T-helper 22 cell (primary cell): ENCODE measurements at regions not wholly inside any gene's neighbourhood (a gene's known extent, or its start where the extent isn't known, plus 50 kb on each side); places are given as distances from the start of the nearest gene placed in this dataset.
"Not testable (repeated sequence)": the region's sequence is repeated elsewhere in the genome, so short reads cannot be mapped to it uniquely, and the experiment has no call there.

Source experiments
- DNase-seq: peaks from one replicate; pipeline ENCODE4 v3.0.0-alpha.2; 2020; ENCODE audit warnings: low read depth

DNA sequence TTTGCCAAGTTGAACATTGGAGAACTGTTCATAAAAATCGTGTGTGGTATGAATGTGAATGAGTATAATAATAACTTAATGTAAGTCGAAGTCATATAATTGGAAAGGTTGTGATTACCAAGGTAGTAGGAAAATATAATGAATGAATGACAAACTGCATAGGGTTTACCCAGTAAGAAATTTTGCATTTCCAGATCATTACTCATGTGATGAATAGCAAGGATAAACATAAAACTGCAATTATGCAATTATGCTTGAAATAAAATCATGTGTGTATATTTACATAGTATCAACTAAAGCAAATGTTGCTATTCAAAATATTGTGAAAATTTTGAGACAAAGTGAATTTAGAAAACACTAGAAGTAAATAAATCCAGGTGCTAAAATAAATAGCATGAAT lies 1108.7 kb upstream of the TMEFF2 start:
- DNase-seq, result no peak

DNA sequence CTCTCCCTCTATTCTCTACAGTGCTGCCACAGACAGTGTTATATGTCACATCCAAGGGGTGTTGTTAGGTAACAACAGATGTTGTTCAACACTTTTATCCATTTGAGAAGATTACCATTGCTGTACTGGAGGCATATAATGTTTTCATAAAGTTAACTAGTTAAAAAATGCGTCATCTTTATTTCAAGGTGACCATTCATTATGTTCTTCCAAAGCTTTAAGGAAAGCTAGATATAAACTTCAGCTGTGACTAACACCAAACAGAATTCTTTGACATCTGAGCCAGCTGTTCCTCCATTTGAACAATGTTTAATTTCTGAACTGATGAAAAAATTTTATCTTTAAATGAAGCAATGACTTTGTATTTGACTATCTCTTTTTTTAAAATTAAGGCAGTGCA lies 1099.6 kb upstream of the TMEFF2 start:
- no peak for DNase-seq

DNA sequence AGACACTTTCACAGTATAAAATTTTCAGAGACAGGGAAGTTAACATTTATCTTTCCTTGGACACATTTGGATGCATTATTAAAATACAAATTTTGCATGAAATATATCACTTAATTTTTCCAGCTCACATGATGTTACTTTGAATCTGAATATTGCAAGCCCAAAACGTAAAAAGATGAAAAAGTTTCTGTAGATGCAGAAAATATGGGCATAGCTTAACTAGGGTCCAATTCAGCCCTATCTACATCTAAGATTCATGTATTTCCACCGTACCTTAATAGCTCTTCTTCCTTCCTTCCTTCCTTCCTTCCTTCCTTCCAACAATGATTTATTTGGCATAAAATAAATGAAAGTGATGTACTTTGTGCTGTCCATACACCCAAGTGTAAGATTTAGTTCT lies 1084.6 kb upstream of the TMEFF2 start:
- DNase-seq, result no peak

DNA sequence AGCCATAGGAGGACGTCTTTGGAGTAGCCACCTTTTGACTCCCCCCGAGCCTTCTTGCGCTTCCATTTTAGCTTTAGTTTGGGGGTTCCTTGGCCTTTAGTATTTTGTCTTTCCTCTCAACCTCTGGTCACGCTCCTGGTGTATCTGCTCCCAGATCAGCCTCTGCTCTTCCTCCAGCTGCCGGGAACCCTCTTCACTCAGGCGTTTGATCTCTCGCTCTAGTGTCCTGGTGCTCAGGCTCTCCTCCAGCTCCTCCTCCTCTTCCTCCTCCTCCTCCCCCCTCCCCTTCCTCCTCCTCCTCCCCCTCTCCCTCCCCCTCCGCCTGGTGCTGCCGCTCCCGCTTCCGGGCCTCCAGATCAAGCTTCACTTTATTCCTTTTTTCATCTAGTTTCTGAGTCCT lies 1082.3 kb upstream of the TMEFF2 start:
- no peak for DNase-seq

DNA sequence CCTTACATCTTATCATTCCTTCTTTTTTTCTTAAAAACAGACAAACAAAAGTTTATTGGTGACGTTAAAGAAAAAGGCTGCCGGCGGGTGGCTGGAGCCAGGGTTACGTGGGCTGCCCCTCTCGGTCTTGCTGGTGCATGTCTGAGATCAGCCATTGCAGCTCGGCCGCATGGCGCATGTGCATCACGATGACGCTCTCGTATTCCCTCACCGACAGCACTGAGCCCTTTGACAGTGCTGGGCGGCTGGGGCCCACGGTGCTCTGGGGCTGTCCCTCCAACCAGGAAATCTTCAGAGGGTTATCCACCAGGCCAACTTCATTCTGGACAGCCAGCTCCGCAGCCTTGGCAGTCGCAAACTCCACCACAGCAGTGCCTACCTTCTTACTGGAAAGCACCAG lies 1081.8 kb upstream of the TMEFF2 start:
- no peak for DNase-seq

DNA sequence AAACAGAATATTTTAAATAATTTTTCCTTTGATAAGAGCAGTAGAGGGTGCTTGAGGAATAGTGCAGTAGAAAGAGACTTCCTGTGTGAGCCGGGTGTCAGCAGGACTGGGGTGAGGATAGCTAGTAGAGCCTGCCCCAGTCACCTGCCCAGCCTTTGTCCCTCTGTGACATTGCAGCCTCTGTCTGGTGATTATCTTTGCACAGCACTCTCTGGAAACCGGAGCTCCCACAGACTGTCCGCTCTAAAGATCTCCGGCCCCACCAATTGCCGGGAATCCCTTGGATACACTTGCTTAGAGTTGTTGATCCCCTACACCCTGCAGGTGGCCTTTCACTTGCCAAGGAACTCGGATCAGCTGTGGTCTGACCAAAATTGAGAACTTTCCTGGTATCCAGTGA lies 1081.3 kb upstream of the TMEFF2 start:
- no peak for DNase-seq

DNA sequence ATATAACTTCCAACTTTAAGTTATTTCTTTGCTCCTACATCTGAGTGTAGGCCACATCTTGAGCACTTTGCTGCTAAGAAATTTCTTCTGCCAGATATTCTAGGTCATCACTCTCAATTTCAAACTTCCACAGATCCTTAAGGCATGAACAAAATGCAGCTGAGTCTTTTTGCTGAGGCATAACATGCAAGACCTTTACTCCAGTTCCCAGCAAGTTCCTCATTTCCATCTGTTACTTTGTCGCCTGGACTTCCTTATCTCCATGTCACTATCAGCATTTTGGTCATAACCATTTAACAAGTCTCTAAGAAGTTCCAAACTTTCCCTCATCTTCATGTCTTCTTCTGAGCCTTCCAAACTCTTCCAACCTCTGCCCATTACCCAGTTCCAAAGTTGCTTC lies 1077.3 kb upstream of the TMEFF2 start:
- DNase-seq, result no peak

DNA sequence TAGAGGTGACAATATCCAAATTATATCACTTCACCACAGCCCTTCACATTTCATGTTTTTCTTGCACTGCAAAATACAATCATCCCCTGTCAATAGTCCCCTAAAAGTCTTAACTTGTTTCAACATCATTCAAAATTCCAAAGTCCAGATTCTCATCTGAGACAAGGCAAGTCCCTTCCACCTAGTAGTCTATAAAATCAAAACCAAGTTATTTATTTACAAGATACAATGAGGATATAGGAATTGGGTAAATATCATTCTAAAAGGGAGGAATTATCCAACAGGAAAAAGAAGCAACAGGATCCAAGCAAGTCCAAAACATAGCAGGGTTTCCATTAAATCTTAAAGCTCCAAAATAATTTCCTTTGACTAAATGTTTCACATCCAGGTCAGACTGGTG lies 1076.1 kb upstream of the TMEFF2 start:
- no peak for DNase-seq

DNA sequence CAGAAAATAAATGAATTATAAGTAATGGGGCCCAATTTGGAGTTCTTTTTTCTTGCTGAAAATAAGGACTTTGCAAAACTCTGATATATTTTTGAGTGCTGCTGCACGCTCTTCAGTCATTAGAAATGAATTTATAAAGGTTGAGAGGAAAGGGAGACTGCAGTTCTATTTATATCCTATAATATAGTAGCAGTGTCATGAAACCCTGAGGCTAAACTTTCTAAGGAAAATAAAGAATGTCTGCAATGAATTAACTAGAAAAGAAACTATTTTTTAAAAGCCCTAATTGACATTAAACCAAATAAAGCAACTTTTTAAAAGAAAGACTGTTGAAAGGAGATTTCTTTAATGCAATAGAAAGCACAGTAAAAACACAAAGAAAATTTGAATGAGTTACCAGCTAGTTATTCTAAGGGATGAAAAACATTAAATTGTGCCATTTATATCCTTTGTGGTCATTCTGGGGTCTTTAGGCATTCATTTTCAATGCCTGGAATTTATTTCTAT lies 1072.8 kb upstream of the TMEFF2 start:
- no peak for DNase-seq

DNA sequence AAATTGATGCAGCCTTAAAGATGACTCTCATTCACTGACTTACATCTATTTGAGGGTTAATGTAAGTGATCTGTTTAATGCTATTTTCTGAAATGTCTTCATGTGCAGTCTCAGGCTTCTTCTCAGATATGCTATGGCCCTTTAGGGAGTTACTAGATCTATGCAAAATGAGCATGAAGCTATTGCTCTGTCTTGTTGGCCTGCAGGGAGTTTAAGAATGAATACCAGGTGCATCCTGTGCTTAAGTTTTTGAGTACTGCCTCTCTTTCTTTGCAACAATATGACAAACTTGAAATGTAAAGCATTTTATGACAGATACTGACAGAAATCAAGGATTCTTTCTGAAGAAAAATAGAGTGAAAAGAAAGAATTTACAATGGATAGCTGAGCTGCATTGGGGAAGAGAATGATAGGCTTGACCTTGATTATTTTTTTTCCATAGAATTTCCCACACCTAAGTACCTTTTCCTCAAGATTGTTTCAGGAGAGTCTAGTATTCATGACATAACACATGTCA lies 1058.3 kb upstream of the TMEFF2 start:
- DNase-seq, result no peak

DNA sequence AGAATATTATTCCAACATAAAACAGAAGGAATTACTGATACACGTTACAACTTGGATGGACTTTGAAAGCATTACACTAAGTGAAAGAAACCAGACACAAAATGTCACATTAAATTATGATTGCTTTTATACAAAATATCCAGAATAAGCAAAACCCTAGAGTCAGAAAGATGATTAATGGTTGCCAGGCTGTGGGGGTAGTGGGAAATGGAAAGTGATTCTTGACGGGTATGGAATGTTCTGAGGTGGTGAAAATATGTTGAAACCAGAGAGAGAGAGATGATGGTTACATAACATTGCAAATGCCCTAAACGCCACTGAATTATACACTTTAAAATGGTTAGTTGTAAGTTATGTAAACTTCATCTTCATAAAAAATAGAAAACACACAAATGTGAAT lies 1057.2 kb upstream of the TMEFF2 start:
- DNase-seq, result no peak

DNA sequence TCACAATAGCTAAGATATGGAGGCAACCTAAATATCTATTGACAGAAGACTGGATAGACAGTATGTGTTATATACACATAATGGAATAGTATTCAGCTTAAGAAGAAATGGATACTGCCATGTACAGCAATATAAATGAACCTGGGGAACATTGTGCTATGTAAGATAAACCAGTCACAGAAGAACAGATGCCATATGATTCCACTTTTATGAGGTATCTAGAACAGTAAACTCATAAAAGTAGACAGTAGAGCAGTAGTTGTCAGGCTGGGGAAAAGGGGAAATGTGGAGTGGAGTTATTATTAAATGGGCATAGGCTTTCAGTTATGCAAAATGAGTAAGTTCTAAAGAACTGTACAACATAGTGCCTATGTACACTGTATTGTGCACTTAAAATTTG lies 1055.7 kb upstream of the TMEFF2 start:
- DNase-seq, result no peak

DNA sequence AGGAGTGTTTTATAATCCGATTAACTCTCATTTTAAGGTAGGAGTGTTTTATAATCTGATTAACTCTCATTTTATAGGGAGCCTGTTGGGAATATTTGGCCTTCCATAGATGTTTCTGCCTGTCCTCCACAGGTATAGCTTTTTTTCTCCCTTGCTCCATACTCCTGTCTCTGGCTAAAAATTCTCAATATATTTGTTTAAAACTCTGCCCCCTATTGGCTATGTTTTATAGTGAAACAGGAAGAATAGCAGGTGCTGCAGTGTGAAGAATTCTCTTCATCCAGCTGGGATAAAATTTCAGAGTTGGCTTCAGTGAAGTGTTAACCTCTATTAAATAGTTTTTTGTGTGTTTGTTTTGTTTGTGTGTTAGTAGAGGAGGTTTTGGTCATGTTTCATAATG lies 1046.0 kb upstream of the TMEFF2 start:
- no peak for DNase-seq

DNA sequence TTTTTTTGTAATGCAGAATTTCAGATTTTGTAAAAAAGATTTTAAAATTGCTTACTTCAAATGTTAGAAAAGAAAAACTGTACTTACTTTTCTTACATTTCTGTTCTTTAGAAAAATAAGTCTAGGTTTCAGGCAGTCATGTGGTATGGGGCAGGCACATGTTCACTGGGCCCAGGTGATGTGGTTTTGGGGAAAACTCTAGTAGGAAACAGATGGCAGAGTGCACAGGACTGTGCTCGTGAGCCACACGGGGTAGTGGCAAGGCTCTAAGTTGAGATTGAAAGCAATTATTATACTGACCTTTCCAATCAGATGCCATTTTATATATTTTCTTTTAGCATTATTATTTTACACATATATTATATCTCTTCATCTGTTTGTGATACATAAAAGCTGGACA lies 1036.9 kb upstream of the TMEFF2 start:
- DNase-seq, result no peak

DNA sequence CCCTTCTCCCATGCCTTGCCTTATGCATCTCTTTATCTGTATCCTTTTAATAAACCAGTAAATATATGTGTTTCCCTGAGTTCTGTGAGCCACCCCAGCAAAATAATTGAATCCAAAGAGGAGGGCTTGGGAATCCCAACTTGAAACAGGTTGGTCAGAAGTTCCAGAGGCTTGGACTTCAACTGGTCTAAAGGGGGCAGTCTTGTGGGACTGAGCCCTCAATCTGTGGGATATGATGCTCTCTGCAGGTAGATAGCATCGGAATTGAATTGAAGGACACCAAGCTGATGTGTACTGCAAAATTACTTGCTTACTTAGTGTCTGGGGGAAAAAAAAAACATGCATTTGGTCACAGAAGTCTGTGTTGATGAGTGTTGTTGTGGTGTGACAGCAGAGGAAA lies 1033.5 kb upstream of the TMEFF2 start:
- no peak for DNase-seq

DNA sequence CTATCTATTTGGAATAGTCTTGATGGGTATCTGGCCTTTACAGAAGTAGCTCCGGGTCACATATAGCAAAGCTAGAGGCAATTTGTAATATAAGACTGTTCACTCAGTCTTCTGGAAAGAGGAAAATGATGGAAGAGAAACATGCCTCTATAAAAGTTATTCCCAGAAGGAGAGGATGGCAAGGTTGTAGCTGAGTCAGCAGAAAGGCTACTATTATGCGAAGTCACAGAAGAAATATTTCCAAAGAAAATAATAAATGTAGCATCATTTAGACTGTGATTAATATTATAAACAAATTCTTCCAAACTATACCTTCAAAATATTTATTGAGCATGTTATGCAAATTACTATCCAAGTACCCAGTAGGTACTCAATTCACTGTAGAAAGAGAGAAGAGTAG lies 1027.7 kb upstream of the TMEFF2 start:
- no peak for DNase-seq

DNA sequence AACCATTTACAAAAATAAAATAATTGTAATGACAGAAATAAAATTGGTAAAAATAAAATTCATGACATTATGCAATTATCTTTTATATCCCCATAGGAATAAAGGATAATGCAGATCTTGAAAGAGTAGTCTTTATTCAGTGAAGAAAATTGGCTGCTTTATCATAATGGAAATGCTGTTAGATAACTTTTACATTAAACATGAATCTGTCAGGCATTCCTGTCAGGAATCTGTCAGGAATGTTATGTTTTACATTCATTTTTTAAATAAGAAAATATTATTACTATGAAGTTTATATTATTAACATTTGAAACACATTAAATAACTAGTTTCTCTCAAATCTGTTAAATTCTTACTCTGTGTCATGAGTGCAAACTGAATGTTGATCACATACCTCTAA lies 1024.7 kb upstream of the TMEFF2 start:
- no peak for DNase-seq

DNA sequence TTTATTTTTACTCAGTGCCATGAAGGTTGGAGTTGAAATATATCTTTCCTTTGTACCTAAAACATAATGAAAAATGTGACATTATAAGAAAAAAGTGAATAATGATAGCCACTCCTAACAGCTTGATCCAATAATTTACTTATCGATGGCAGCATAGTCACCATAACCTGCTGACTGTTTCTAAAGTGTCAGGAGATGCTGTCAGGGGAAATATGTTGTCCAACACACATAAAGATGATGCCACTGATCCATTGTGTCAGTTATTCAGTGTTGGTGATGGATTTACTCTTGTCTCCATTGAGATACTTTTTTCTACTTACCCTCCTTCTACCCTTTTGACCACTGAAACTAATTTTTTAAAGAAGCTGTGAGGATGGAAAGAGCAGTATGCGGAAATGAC lies 1006.9 kb upstream of the TMEFF2 start:
- no peak for DNase-seq

DNA sequence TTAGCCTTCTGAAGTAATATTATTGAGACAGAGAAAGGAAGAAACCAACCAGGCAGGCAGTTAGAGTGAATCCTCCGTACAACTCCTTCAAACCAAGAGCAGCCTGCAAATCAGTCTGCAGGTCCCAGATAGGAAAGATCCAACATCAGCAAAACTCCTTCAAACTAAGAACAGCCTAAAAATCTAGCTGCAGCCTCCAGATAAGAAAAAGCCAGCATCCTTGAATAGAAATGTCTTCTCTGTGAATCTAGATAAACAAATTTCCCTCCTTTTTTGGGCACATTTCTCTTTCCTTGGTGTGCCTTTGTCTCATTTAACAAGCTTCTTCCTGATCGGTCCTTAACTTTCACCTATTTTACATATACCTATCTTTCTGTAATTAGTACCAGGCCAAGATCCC lies 1004.6 kb upstream of the TMEFF2 start:
- DNase-seq, result no peak

DNA sequence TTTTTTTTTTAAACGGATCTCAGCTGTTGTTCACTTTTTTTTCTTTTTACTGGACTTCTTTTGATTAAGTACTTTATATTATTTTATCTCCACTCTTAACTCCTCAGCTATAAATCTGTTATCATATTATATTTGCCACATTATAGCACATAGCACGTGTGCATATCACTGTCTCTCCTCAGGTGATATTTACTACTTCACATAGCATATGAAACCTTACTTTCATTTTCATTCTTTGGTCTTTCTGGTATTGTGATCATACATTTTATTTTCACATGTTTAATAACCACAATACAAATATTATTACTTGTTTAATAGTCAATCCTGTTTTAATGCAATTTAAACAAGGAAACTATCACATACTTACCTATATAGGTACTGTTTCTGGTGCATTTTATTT lies 993.1 kb upstream of the TMEFF2 start:
- DNase-seq, result no peak

DNA sequence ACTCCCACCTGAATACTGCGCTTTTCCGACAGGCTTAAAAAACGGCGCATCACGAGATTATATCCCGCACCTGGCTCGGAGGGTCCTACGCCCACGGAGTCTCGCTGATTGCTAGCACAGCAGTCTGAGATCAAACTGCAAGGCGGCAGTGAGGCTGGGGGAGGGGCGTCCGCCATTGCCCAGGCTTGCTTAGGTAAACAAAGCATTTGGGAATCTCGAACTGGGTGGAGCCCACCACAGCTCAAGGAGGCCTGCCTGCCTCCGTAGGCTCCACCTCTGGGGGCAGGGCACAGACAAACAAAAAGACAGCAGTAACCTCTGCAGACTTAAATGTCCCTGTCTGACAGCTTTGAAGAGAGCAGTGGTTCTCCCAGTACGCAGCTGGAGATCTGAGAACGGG lies 976.2 kb upstream of the TMEFF2 start:
- not testable (repeated sequence) for DNase-seq

DNA sequence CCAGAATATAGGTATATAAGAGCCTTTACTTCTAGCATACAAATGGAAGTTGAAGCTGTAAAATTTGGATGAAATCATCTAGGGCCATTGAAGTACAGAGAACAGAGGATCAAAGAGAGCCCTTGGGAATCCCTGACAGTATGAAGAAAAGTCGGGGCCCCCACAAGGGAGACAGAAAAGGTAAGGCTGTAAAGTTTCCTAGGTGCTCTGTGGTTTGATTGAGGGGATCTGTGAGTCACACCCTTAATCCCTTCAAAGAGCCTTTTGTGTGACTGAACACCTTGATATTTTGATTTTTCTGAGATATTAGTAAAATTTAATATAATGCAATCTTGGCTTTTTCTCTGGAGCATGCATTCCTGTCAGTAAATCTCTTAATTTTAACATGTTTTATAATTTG lies 961.7 kb upstream of the TMEFF2 start:
- no peak for DNase-seq

DNA sequence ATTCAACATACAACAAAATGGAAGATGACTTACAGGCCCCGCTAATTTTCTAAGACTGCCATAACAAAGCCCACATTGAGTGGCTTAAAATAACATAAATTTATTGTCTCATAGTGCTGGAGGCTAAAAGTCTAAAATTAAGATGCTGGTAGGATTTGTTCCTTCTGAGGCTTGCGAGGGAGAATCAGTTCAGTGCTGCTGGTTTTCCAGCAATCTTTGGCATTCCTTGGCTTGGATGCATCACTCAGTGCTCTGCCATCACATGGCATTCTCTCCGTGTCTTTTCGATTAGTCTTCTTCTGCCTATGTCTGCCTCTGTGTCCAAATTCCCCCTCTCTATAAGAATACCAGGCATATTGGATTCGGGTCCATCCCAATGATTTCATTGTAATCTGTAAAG lies 959.3 kb upstream of the TMEFF2 start:
- DNase-seq, result no peak

DNA sequence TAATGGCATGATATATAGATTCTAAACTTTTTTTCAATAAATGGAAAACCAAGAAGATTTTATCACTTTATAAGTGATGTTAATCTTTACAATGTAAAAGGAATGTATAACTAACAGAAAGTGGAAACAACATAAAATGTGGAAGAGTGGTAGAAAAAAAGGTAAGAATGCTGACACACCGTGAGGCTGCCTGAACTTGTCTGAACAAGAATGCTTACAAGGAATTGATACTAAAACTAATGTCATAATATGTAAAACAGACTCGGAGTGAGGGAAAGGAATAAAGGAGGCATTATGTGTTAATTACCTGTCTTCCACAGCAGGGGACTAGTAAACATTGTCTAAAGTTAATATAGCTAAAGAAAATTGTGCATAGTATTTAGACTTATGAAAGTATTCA lies 958.8 kb upstream of the TMEFF2 start:
- DNase-seq, result no peak

DNA sequence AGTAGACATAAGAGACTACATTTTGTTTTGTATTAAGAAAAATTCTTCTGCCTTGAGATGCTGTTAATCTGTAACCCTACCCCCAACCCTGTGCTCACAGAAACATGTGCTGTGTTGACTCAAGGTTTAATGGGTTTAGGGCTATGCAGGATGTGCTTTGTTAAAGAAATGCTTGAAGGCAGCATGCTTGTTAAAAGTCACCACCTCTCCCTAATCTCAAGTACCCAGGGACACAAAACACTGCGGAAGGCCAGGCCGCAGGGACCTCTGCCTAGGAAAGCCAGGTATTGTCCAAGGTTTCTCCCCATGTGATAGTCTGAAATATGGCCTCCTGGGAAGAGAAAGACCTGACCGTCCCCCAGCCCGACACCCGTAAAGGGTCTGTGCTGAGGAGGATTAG lies 947.7 kb upstream of the TMEFF2 start:
- not testable (repeated sequence) for DNase-seq
